IMR-90 (cell line): ENCODE measurements at regions not wholly inside any gene's neighbourhood (a gene's known extent, or its start where the extent isn't known, plus 50 kb on each side); places are given as distances from the start of the nearest gene placed in this dataset.
"Not testable (repeated sequence)": the region's sequence is repeated elsewhere in the genome, so short reads cannot be mapped to it uniquely, and the experiment has no call there.

ENCODE experiments used
- CTCF ChIP-seq: conservative IDR thresholded peaks from 2 replicates; pipeline ENCODE4 v1.5.1; 2012; ENCODE audit warnings: mild to moderate bottlenecking, low read depth, low read length, improper control_type of control experiment
- NFE2L2 ChIP-seq: fragments of 150-350 bp; IDR thresholded peaks from 2 replicates; pipeline ENCODE4 v1.6.1; 2016; ENCODE audit warnings: low read depth, mild to moderate bottlenecking, low read length
- RAD21 ChIP-seq: IDR thresholded peaks from 2 replicates; pipeline ENCODE4 v1.6.1; 2012; ENCODE audit warnings: low read length, improper control_type of control experiment

- TF ChIP-seq CTCF, NFE2L2, RAD21: not testable (repeated sequence)
Measured at GRCh38 chr17:22048226-22048625, 355.9 kb downstream of the KCNJ18 start.
